Fibroblast of the aortic adventitia (primary cell): ENCODE measurements at regions not wholly inside any gene's neighbourhood (a gene's known extent, or its start where the extent isn't known, plus 50 kb on each side); places are given as distances from the start of the nearest gene placed in this dataset.

Experiments used
- DNase-seq: peaks from one replicate; pipeline ENCODE4 v3.0.0-alpha.2; 2010; ENCODE audit warnings: low read depth
- H3K4me3 ChIP-seq: 2 replicates; pipeline ENCODE4 v1.5.1; 2011; ENCODE audit warnings: low read depth, mild to moderate bottlenecking, control low read depth, low read length, moderate library complexity
- CTCF ChIP-seq: IDR thresholded peaks from 2 replicates; pipeline ENCODE4 v1.5.1; 2011; ENCODE audit warnings: mild to moderate bottlenecking, low read length, control low read depth, inconsistent platforms; ENCODE audit not compliant: insufficient read depth

GRCh38 chr1:79224537-79224936, 218.0 kb upstream of the ADGRL4 start:
- DNase-seq: no peak
- H3K4me3 ChIP-seq: no peak overlapping the region
- TF ChIP-seq CTCF: no peak

GRCh38 chr1:79220509-79220908, 214.0 kb upstream of the ADGRL4 start:
- no peak for TF ChIP-seq CTCF
- DNase-seq: no peak
- no peak overlapping the region for H3K4me3 ChIP-seq

GRCh38 chr1:79215311-79215710, 208.8 kb upstream of the ADGRL4 start:
- H3K4me3 ChIP-seq: no peak overlapping the region
- no peak for DNase-seq
- TF ChIP-seq CTCF: no peak

GRCh38 chr1:79207786-79208185, 201.3 kb upstream of the ADGRL4 start:
- no peak for TF ChIP-seq CTCF
- no peak overlapping the region for H3K4me3 ChIP-seq

GRCh38 chr1:79207331-79207730, 200.8 kb upstream of the ADGRL4 start:
- DNase-seq: no peak
- no peak overlapping the region for H3K4me3 ChIP-seq
- TF ChIP-seq CTCF: no peak

More at GRCh38 chr1:79207786-79208185, 201.3 kb upstream of the ADGRL4 start:
- DNase-seq: no peak

GRCh38 chr1:79204779-79205479, 198.4 kb upstream of the ADGRL4 start:
- DNase-seq: no peak
- no peak for TF ChIP-seq CTCF
- no peak overlapping the region for H3K4me3 ChIP-seq

GRCh38 chr1:79198832-79199231, 192.3 kb upstream of the ADGRL4 start:
- DNase-seq: peak; percentile 68
- H3K4me3 ChIP-seq: no peak overlapping the region
- no peak for TF ChIP-seq CTCF
